WTC11 (cell line): ENCODE measurements at regions not wholly inside any gene's neighbourhood (a gene's known extent, or its start where the extent isn't known, plus 50 kb on each side); places are given as distances from the start of the nearest gene placed in this dataset.

Experiments used
- ATAC-seq: fragments of 200-7000 bp; cut with Tn5 transposase; 2 replicates; pipeline ENCODE4 v1.10.0; 2021; ENCODE audit warnings: mild to moderate bottlenecking, moderate library complexity
- CTCF ChIA-PET: fragments of 300-600 bp; sonication (Branson Sonifier 250); formaldehyde crosslinking; loops from one replicate; lab custom pipeline; 2021; ENCODE audit warnings: antibody characterized with exemption; lab: Charles Lee
- POLR2A ChIA-PET: fragments of 350-600 bp; sonication (Branson Sonifier 250); formaldehyde crosslinking; loops from one replicate; lab custom pipeline; 2021; ENCODE audit warnings: antibody characterized with exemption; lab: Charles Lee
- DNase-seq: peaks from one replicate; pipeline ENCODE4 v3.0.0; 2021; ENCODE audit warnings: low spot score
- H3K27ac Mint-ChIP-seq: 2 replicates; pipeline ENCODE4 v1.8.0; 2021; ENCODE audit warnings: mixed read lengths
- H3K27me3 Mint-ChIP-seq: 2 replicates; pipeline ENCODE4 v1.8.0; 2021; ENCODE audit warnings: low read depth, mild to moderate bottlenecking, moderate library complexity, mixed read lengths
- H3K36me3 Mint-ChIP-seq: 2 replicates; pipeline ENCODE4 v1.8.0; 2021; ENCODE audit warnings: mixed read lengths
- H3K4me1 Mint-ChIP-seq: 2 replicates; pipeline ENCODE4 v1.8.0; 2022; ENCODE audit warnings: mixed read lengths
- H3K4me3 Mint-ChIP-seq: 2 replicates; pipeline ENCODE4 v1.8.0; 2021; ENCODE audit warnings: mild to moderate bottlenecking, moderate library complexity, mixed read lengths
- H3K9me3 Mint-ChIP-seq: 2 replicates; pipeline ENCODE4 v1.8.0; 2021; ENCODE audit warnings: mixed read lengths
- AR ChIP-seq: fragments of 250-450 bp; sonication (Bioruptor Pico); IDR thresholded peaks from 2 replicates; pipeline ENCODE4 v1.9.0; 2021; ENCODE audit warnings: mild to moderate bottlenecking
- ATF1 ChIP-seq: sonication (generic); formaldehyde crosslinking; IDR thresholded peaks from 2 replicates; pipeline ENCODE4 v1.8.1; 2023; ENCODE audit warnings: mild to moderate bottlenecking, moderate library complexity, missing genetic modification reagents
- CREB1 ChIP-seq: sonication (generic); formaldehyde crosslinking; IDR thresholded peaks from 2 replicates; pipeline ENCODE4 v1.8.0; 2023; ENCODE audit warnings: mild to moderate bottlenecking, missing genetic modification reagents
- E2F1 ChIP-seq: sonication (generic); formaldehyde crosslinking; IDR thresholded peaks from 2 replicates; pipeline ENCODE4 v1.8.0; 2022; ENCODE audit warnings: mild to moderate bottlenecking, missing genetic modification reagents
- ELF4 ChIP-seq: sonication (generic); formaldehyde crosslinking; IDR thresholded peaks from 2 replicates; pipeline ENCODE4 v1.8.1; 2022; ENCODE audit warnings: low read depth, mild to moderate bottlenecking, moderate library complexity, missing genetic modification reagents
- EMX1 ChIP-seq: fragments of 250-450 bp; sonication (Bioruptor Pico); IDR thresholded peaks from 2 replicates; pipeline ENCODE4 v1.8.0; 2021; ENCODE audit warnings: mild to moderate bottlenecking
- ESRRA ChIP-seq: sonication (generic); formaldehyde crosslinking; IDR thresholded peaks from 2 replicates; pipeline ENCODE4 v1.8.1; 2022; ENCODE audit warnings: mild to moderate bottlenecking, missing genetic modification reagents, borderline replicate concordance
- ETV6 ChIP-seq: sonication (generic); formaldehyde crosslinking; IDR thresholded peaks from 2 replicates; pipeline ENCODE4 v1.8.1; 2022; ENCODE audit warnings: mild to moderate bottlenecking, missing genetic modification reagents
- FOXP1 ChIP-seq: sonication (generic); formaldehyde crosslinking; IDR thresholded peaks from 2 replicates; pipeline ENCODE4 v1.8.0; 2022; ENCODE audit warnings: missing genetic modification reagents, mild to moderate bottlenecking, moderate library complexity, borderline replicate concordance
- GABPB1 ChIP-seq: sonication (generic); formaldehyde crosslinking; IDR thresholded peaks from 2 replicates; pipeline ENCODE4 v1.8.1; 2023; ENCODE audit warnings: mild to moderate bottlenecking, missing genetic modification reagents
- GRHL2 ChIP-seq: fragments of 250-450 bp; sonication (Bioruptor Pico); IDR thresholded peaks from 2 replicates; pipeline ENCODE4 v1.8.0; 2022; ENCODE audit warnings: mild to moderate bottlenecking, moderate library complexity; ENCODE audit not compliant: insufficient replicate concordance, severe bottlenecking
- IRF1 ChIP-seq: sonication (generic); formaldehyde crosslinking; IDR thresholded peaks from 2 replicates; pipeline ENCODE4 v1.8.0; 2023; ENCODE audit warnings: missing genetic modification reagents
- KAT7 ChIP-seq: sonication (generic); formaldehyde crosslinking; IDR thresholded peaks from 2 replicates; pipeline ENCODE4 v1.8.1; 2023; ENCODE audit warnings: missing genetic modification reagents, mild to moderate bottlenecking, borderline replicate concordance
- NFE2L1 ChIP-seq: sonication (generic); formaldehyde crosslinking; IDR thresholded peaks from 2 replicates; pipeline ENCODE4 v1.8.1; 2023; ENCODE audit warnings: missing genetic modification reagents
- NFYB ChIP-seq: sonication (generic); formaldehyde crosslinking; conservative IDR thresholded peaks from 2 replicates; pipeline ENCODE4 v1.8.0; 2022; ENCODE audit warnings: low read depth, missing genetic modification reagents
- PREB ChIP-seq: sonication (generic); formaldehyde crosslinking; IDR thresholded peaks from 2 replicates; pipeline ENCODE4 v1.8.1; 2022; ENCODE audit warnings: mild to moderate bottlenecking, missing genetic modification reagents, moderate library complexity, borderline replicate concordance
- SMAD3 ChIP-seq: sonication (generic); formaldehyde crosslinking; IDR thresholded peaks from 2 replicates; pipeline ENCODE4 v1.8.0; 2022; ENCODE audit warnings: missing genetic modification reagents, mild to moderate bottlenecking, borderline replicate concordance
- TP53 ChIP-seq: sonication (generic); formaldehyde crosslinking; IDR thresholded peaks from 2 replicates; pipeline ENCODE4 v1.8.1; 2023; ENCODE audit warnings: mild to moderate bottlenecking, missing genetic modification reagents
- USF1 ChIP-seq: sonication (generic); formaldehyde crosslinking; IDR thresholded peaks from 2 replicates; pipeline ENCODE4 v1.8.0; 2022; ENCODE audit warnings: mild to moderate bottlenecking, missing genetic modification reagents
- ZBTB21 ChIP-seq: sonication (generic); formaldehyde crosslinking; IDR thresholded peaks from 2 replicates; pipeline ENCODE4 v1.8.1; 2023; ENCODE audit warnings: mild to moderate bottlenecking, missing genetic modification reagents, borderline replicate concordance
- ZNF138 ChIP-seq: sonication (generic); formaldehyde crosslinking; conservative IDR thresholded peaks from 2 replicates; pipeline ENCODE4 v1.8.1; 2022; ENCODE audit warnings: mild to moderate bottlenecking, moderate library complexity, missing genetic modification reagents
- ZNF263 ChIP-seq: sonication (generic); formaldehyde crosslinking; IDR thresholded peaks from 2 replicates; pipeline ENCODE4 v1.8.1; 2022; ENCODE audit warnings: low read depth, mild to moderate bottlenecking, moderate library complexity, missing genetic modification reagents
- ZNF425 ChIP-seq: fragments of 250-450 bp; sonication (Bioruptor Pico); conservative IDR thresholded peaks from 2 replicates; pipeline ENCODE4 v1.9.0; 2021; ENCODE audit warnings: mild to moderate bottlenecking

GRCh38 chr6:137793805-137794515, 73.1 kb upstream of the TNFAIP3 start:
- Mint-ChIP-seq H3K9me3 (peaks cover 7% of the 10 kb centered on the region), H3K27me3 (no peaks in the 10 kb centered on the region), H3K27ac (no peak overlapping the region), H3K4me3 (no peak overlapping the region), H3K36me3 (no peaks in the 10 kb centered on the region), H3K4me1 (peaks cover 6% of the 10 kb centered on the region; the same call in 1 of the 2 replicates)
- DNase-seq (no peak), ATAC-seq (no peak)
- TF ChIP-seq GRHL2 (CRISPR knock-in tag) (no peak), ETV6 (CRISPR knock-in tag) (no peak), ZNF263 (CRISPR knock-in tag) (no peak), AR (CRISPR knock-in tag) (no peak), NFYB (CRISPR knock-in tag) (no peak), TP53 (CRISPR knock-in tag) (no peak)
- CTCF ChIA-PET, result no interaction called here
- POLR2A ChIA-PET, result no interaction called here

- ChIA-PET POLR2A (no interaction called here), CTCF (no interaction called here)
- no peak for TF ChIP-seq IRF1 (CRISPR knock-in tag)
- TF ChIP-seq GABPB1, result 0 out of 2 replicates have a peak, but pooled peaks have one; percentile 45
- TF ChIP-seq ZNF425 (CRISPR knock-in tag), result no peak
- TF ChIP-seq ATF1, result no peak
- no peak for TF ChIP-seq ESRRA (CRISPR knock-in tag)
- Mint-ChIP-seq H3K27me3 (no peaks in the 10 kb centered on the region), H3K9me3 (peaks cover 3% of the 10 kb centered on the region; the same call in 1 of the 2 replicates), H3K4me3 (no peak overlapping the region), H3K36me3 (no peaks in the 10 kb centered on the region), H3K27ac (no peak overlapping the region), H3K4me1 (peaks cover 6% of the 10 kb centered on the region; the same call in 1 of the 2 replicates)
- DNase-seq (no peak), ATAC-seq (no peak)
Measured at GRCh38 chr6:137794516-137795201, 72.4 kb upstream of the TNFAIP3 start.

- Mint-ChIP-seq H3K4me3 (no peak overlapping the region), H3K4me1 (peaks cover 6% of the 10 kb centered on the region; the same call in 1 of the 2 replicates), H3K36me3 (no peaks in the 10 kb centered on the region), H3K9me3 (no peaks in the 10 kb centered on the region), H3K27ac (no peak overlapping the region), H3K27me3 (no peaks in the 10 kb centered on the region)
- CTCF ChIA-PET, result no interaction called here
- POLR2A ChIA-PET, result no interaction called here
- no peak for DNase-seq
- ATAC-seq, result no peak
- TF ChIP-seq CREB1 (CRISPR knock-in tag) (no peak), GABPB1 (no peak), E2F1 (CRISPR knock-in tag) (no peak), FOXP1 (no peak), SMAD3 (CRISPR knock-in tag) (no peak), ZBTB21 (CRISPR knock-in tag) (no peak), PREB (CRISPR knock-in tag) (no peak), USF1 (CRISPR knock-in tag) (no peak), ZNF138 (no peak), EMX1 (CRISPR knock-in tag) (no peak), ELF4 (CRISPR knock-in tag) (no peak), KAT7 (CRISPR knock-in tag) (no peak), NFE2L1 (CRISPR knock-in tag) (no peak)
Measured at GRCh38 chr6:137795501-137795900, 71.6 kb upstream of the TNFAIP3 start.
